A673 (cell line): ENCODE measurements at regions not wholly inside any gene's neighbourhood (a gene's known extent, or its start where the extent isn't known, plus 50 kb on each side); places are given as distances from the start of the nearest gene placed in this dataset.
"Not testable (repeated sequence)": the region's sequence is repeated elsewhere in the genome, so short reads cannot be mapped to it uniquely, and the experiment has no call there.

Experiments used
- BruUV-seq: library from RNA; stranded (reverse); fragments of 400-500 nt; replicated peaks from 2 replicates; lab custom pipeline; 2021; lab: Mats Ljungman, UMichigan
- CTCF ChIA-PET: fragments of 300-600 bp; sonication (Branson Sonifier 250); formaldehyde crosslinking; loops from one replicate; lab custom pipeline; 2022; ENCODE audit warnings: antibody characterized with exemption; lab: Charles Lee
- POLR2A ChIA-PET: fragments of 300-600 bp; sonication (Branson Sonifier 250); formaldehyde crosslinking; loops from one replicate; lab custom pipeline; 2022; ENCODE audit warnings: antibody characterized with exemption; ENCODE audit not compliant: low non-redundant PET; lab: Charles Lee
- DNase-seq: peaks from one replicate; pipeline ENCODE4 v3.0.0-alpha.2; 2015; ENCODE audit warnings: low spot score
- H3K27ac ChIP-seq: fragments of 200-600 bp; sonication (generic); 2 replicates; pipeline ENCODE4 v1.5.1; 2016; ENCODE audit warnings: mixed run types, low read depth, mild to moderate bottlenecking, mixed read lengths, antibody characterized with exemption, low read length; ENCODE audit not compliant: poor library complexity, severe bottlenecking
- H3K27me3 ChIP-seq: fragments of 200-600 bp; sonication (generic); replicated peaks from 2 replicates; pipeline ENCODE4 v1.6.1; 2017; ENCODE audit warnings: mixed run types, low read depth, mild to moderate bottlenecking, mixed read lengths, antibody characterized with exemption, low read length; ENCODE audit not compliant: insufficient read depth, poor library complexity
- H3K36me3 ChIP-seq: fragments of 200-600 bp; sonication (generic); 2 replicates; pipeline ENCODE4 v1.6.1; 2016; ENCODE audit warnings: mixed run types, mild to moderate bottlenecking, mixed read lengths, antibody characterized with exemption, low read length; ENCODE audit not compliant: insufficient read depth, poor library complexity, severe bottlenecking
- H3K4me1 ChIP-seq: fragments of 200-600 bp; sonication (generic); 2 replicates; pipeline ENCODE4 v1.6.1; 2017; ENCODE audit warnings: mixed run types, mild to moderate bottlenecking, mixed read lengths, antibody characterized with exemption, low read length; ENCODE audit not compliant: insufficient read depth, poor library complexity, severe bottlenecking
- H3K4me3 ChIP-seq: fragments of 200-600 bp; sonication (generic); 2 replicates; pipeline ENCODE4 v1.5.1; 2016; ENCODE audit warnings: low read depth, mixed run types, mild to moderate bottlenecking, mixed read lengths, low read length; ENCODE audit not compliant: poor library complexity, severe bottlenecking
- H3K9me3 ChIP-seq: fragments of 200-600 bp; sonication (generic); 2 replicates; pipeline ENCODE4 v1.6.1; 2016; ENCODE audit warnings: mixed run types, low read depth, mild to moderate bottlenecking, mixed read lengths, antibody characterized with exemption, low read length; ENCODE audit not compliant: poor library complexity, severe bottlenecking
- CTCF ChIP-seq: fragments of 300-800, 200-600 bp; sonication (generic); conservative IDR thresholded peaks from 2 replicates; pipeline ENCODE4 v1.5.1; 2017; ENCODE audit warnings: low read depth, mild to moderate bottlenecking, antibody characterized with exemption, low read length, moderate library complexity, mixed read lengths
- EZH2 ChIP-seq: fragments of 200-600 bp; sonication (generic); IDR thresholded peaks from 2 replicates; pipeline ENCODE4 v1.6.1; 2017; ENCODE audit warnings: borderline replicate concordance, low read depth, mild to moderate bottlenecking, mixed read lengths, antibody characterized with exemption, low read length; ENCODE audit not compliant: poor library complexity, severe bottlenecking
- intact Hi-C: fragments of 100-400 bp; cut with micrococcal nuclease; formaldehyde crosslinking; loops from one replicate; pipeline ENCODE4 v1.10.0; 2022; ENCODE audit not compliant: unreplicated experiment

GRCh38 chr17:54194268-54194667 lies 371.5 kb downstream of the KIF2B start:
- POLR2A ChIA-PET: no interaction called here
- Histone ChIP-seq H3K4me3 (no peak overlapping the region), H3K27ac (no peak overlapping the region), H3K36me3 (no peaks in the 10 kb centered on the region), H3K9me3 (no peaks in the 10 kb centered on the region), H3K27me3 (no peaks in the 10 kb centered on the region), H3K4me1 (no peaks in the 10 kb centered on the region)
- no peak for DNase-seq
- intact Hi-C loops: no loop called here
- BruUV-seq: no TSS peak
- TF ChIP-seq EZH2 (no peak), CTCF (no peak)
- CTCF ChIA-PET: no interaction called here

- Histone ChIP-seq H3K4me3 (no peak overlapping the region), H3K27me3 (no peaks in the 10 kb centered on the region), H3K36me3 (no peaks in the 10 kb centered on the region), H3K27ac (no peak overlapping the region), H3K4me1 (no peaks in the 10 kb centered on the region), H3K9me3 (no peaks in the 10 kb centered on the region)
- DNase-seq: no peak
- ChIA-PET CTCF (no interaction called here), POLR2A (no interaction called here)
- intact Hi-C loops: no loop called here
- TF ChIP-seq CTCF (no peak), EZH2 (no peak)
- no TSS peak for BruUV-seq
Observed at GRCh38 chr17:54196751-54197150, 374.0 kb downstream of the KIF2B start.

- H3K4me3 ChIP-seq, CTCF ChIA-PET, H3K27ac ChIP-seq, POLR2A ChIA-PET, H3K9me3 ChIP-seq, H3K4me1 ChIP-seq, H3K36me3 ChIP-seq, DNase-seq, BruUV-seq, intact Hi-C loops, H3K27me3 ChIP-seq: not testable (repeated sequence)
Observed at GRCh38 chr17:54201380-54201779, 378.7 kb downstream of the KIF2B start.

- Histone ChIP-seq H3K36me3 (no peaks in the 10 kb centered on the region), H3K27me3 (no peaks in the 10 kb centered on the region), H3K9me3 (no peaks in the 10 kb centered on the region), H3K4me1 (no peaks in the 10 kb centered on the region), H3K27ac (no peak overlapping the region), H3K4me3 (no peak overlapping the region)
- ChIA-PET CTCF (no interaction called here), POLR2A (no interaction called here)
- TF ChIP-seq CTCF: no peak
- no peak for TF ChIP-seq EZH2
- BruUV-seq: no TSS peak
- intact Hi-C loops: no loop called here
- no peak for DNase-seq
Observed at GRCh38 chr17:54220829-54221228, 398.1 kb downstream of the KIF2B start.
